Gastrocnemius medialis (tissue), 4 donors: ENCODE measurements at regions not wholly inside any gene's neighbourhood (a gene's known extent, or its start where the extent isn't known, plus 50 kb on each side); places are given as distances from the start of the nearest gene placed in this dataset.

ENCODE experiments used
- ATAC-seq, 2 donors: fragments of 150-250 bp; one replicate each; pipeline ENCODE4 v1.9.1; 2016
- DNase-seq, 2 donors: peaks; one replicate each; pipeline ENCODE4 v3.0.0-alpha.2; 2019
- H3K27ac ChIP-seq, 4 donors: fragments of 200-600 bp; sonication (generic); 1 replicate in 1 of 4; 2 replicates in 3 of 4; pipeline ENCODE4 v1.5.1; 2016 to 2018; ENCODE audit warnings: mild to moderate bottlenecking in 2 of 4, moderate library complexity in 1 of 4
- H3K27me3 ChIP-seq, 3 donors: fragments of 200-600 bp; sonication (generic) in 2 of 3; 1 replicate in 1 of 3; 2 replicates in 2 of 3; pipeline versions ENCODE4 v1.5.1 to v1.6.0; 2016 to 2019; ENCODE audit warnings: mild to moderate bottlenecking in 1 of 3, moderate library complexity in 1 of 3
- H3K36me3 ChIP-seq, 2 donors: fragments of 200-600 bp; sonication (generic) in 1 of 2; one replicate each; pipeline ENCODE4 v1.5.1; 2017 to 2018
- H3K4me1 ChIP-seq, 2 donors: fragments of 200-600 bp; sonication (generic) in 1 of 2; one replicate each; pipeline ENCODE4 v1.5.1; 2016 to 2017; ENCODE audit warnings: mild to moderate bottlenecking in 2 of 2
- H3K4me3 ChIP-seq, 4 donors: fragments of 200-600 bp; sonication (generic) in 3 of 4; 1 replicate in 1 of 4; 2 replicates in 3 of 4; pipeline ENCODE4 v1.5.1; 2016 to 2019; ENCODE audit warnings: mild to moderate bottlenecking in 2 of 4
- H3K9me3 ChIP-seq, 3 donors: fragments of 200-600 bp; sonication (generic) in 2 of 3; 1 replicate in 1 of 3; 2 replicates in 2 of 3; pipeline ENCODE4 v1.5.1; 2016 to 2019
- POLR2A ChIP-seq, 2 donors: fragments of 450-650 bp; IDR thresholded peaks; one replicate each; pipeline ENCODE4 v1.6.1; 2017; ENCODE audit warnings: antibody characterized with exemption in 2 of 2, mild to moderate bottlenecking in 2 of 2, moderate library complexity in 2 of 2
- in situ Hi-C, 4 donors: fragments of 200-750 bp; cut with MboI; loops; one replicate each; pipeline versions ENCODE4 v1.15.0 to v1.8.0; 2017; ENCODE audit warnings: low sequenced_read_pairs in 4 of 4
- intact Hi-C: fragments of 100-400 bp; cut with DNase I; formaldehyde crosslinking; loops from one replicate; pipeline ENCODE4 v1.15.1; 2023; ENCODE audit warnings: low total_unique reads
- TF ChIP-seq, protein P1 (sequence below), 5 experiments: fragments of 450-650 bp in 3 of 5; fragments of 200-600 bp in 2 of 5; sonication (generic) in 2 of 5; IDR thresholded peaks in 4 of 5; conservative IDR thresholded peaks in 1 of 5; 1 replicate in 4 of 5; 2 replicates in 1 of 5; pipeline ENCODE4 v1.5.1; 2016 to 2019; ENCODE audit warnings: antibody characterized with exemption in 5 of 5, mild to moderate bottlenecking in 3 of 5, moderate library complexity in 3 of 5

DNA sequence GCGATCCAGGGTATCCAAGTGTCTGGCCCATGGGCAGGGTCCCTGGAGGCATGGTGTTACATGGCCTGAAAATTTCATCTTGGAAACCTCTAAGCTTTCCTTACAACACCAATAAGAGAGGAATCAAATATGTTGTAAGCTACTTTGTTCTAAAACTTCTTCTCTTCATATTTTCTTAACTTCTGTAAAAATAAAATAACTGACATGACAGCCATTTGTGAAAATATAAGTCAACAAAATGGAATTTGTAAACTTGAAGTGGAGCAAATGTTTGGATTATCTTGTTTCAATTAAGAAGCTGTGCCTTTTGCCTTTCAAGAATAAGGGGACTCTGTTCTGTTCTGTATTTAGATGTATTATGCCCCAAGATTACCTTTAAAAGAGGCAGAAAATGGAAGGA is 319.7 kb downstream of the LPIN1 start:
- DNase-seq (no peak), ATAC-seq (no peak)
- no peak overlapping the region for H3K4me3 ChIP-seq
- no peaks in the 10 kb centered on the region for H3K27me3 ChIP-seq
- no peaks in the 10 kb centered on the region for H3K4me1 ChIP-seq
- no peaks in the 10 kb centered on the region for H3K9me3 ChIP-seq
- intact Hi-C loops = no loop called here
- no peaks in the 10 kb centered on the region for H3K36me3 ChIP-seq
- TF ChIP-seq, protein P1, sequence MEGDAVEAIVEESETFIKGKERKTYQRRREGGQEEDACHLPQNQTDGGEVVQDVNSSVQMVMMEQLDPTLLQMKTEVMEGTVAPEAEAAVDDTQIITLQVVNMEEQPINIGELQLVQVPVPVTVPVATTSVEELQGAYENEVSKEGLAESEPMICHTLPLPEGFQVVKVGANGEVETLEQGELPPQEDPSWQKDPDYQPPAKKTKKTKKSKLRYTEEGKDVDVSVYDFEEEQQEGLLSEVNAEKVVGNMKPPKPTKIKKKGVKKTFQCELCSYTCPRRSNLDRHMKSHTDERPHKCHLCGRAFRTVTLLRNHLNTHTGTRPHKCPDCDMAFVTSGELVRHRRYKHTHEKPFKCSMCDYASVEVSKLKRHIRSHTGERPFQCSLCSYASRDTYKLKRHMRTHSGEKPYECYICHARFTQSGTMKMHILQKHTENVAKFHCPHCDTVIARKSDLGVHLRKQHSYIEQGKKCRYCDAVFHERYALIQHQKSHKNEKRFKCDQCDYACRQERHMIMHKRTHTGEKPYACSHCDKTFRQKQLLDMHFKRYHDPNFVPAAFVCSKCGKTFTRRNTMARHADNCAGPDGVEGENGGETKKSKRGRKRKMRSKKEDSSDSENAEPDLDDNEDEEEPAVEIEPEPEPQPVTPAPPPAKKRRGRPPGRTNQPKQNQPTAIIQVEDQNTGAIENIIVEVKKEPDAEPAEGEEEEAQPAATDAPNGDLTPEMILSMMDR (IDR thresholded peaks at IDR 0.05 in 4 of 5, conservative IDR thresholded peaks at IDR 0.05 in 1 of 5) = no peak
- TF ChIP-seq POLR2A (IDR thresholded peaks at IDR 0.05) = no peak
- in situ Hi-C loops = no loop called here
- H3K27ac ChIP-seq = no peak overlapping the region

DNA sequence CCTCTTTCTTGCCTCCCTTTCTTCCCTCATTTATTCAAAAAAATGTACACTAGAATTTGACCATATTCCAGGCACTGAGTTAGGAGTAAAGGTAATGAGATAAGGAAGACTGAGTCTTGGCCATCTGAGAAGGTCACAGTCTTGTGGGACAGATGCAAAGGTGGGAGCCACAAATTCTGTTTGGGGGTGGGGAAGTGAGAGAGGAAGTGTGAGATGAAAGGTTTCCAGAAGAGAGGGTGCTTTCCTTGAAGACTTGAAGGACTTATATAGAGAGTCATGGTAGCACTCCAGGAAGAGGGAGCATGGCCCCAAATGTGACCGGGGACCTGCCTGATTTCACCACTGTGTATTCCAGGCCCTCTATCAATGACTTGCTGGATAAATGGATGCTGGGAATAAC is 320.6 kb downstream of the LPIN1 start:
- DNase-seq (no peak), ATAC-seq (no peak)
- intact Hi-C loops = no loop called here
- in situ Hi-C loops = no loop called here
- no peaks in the 10 kb centered on the region for H3K9me3 ChIP-seq
- no peaks in the 10 kb centered on the region for H3K36me3 ChIP-seq
- H3K27me3 ChIP-seq = no peaks in the 10 kb centered on the region
- H3K4me3 ChIP-seq = no peak overlapping the region
- no peaks in the 10 kb centered on the region for H3K4me1 ChIP-seq
- H3K27ac ChIP-seq = no peak overlapping the region
- TF ChIP-seq, protein P1 (IDR thresholded peaks at IDR 0.05 in 4 of 5, conservative IDR thresholded peaks at IDR 0.05 in 1 of 5) = no peak
- TF ChIP-seq POLR2A (IDR thresholded peaks at IDR 0.05) = no peak

DNA sequence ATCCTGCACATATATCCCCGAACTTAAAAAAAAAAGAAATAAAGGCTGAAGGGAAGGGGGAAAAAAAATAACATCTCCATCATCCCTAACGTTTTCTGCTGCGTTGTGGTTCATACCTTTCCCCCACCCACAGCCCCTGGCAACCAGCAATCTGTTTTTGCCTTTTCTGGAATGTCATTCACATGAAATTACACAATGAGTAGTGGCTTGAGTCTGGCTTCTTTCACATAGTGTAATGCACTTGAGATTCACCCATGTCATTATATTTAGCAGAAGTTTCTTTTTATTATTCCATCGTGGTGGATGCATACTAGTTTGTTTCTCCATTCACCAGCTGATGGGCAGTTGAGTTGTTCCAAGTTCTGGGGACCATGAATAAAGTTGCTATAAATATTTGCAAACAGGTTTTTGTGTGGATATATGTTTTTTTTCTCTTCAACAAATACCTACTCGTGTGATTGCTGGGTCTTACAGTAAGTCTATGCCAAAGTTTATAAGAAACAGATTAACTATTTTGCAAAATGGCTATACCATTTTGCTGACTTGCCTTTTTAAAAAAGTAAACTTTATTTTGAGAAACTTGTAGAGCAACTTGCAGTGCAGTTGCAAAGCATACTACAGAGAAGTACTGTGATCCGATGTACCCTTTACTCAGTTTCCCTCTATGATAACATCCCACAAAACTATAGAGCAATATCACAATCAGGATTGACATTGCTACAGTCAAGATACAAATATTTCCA is 322.5 kb downstream of the LPIN1 start:
- Histone ChIP-seq H3K4me3 (no peak overlapping the region), H3K27ac (no peak overlapping the region), H3K4me1 (no peaks in the 10 kb centered on the region), H3K9me3 (no peaks in the 10 kb centered on the region), H3K27me3 (no peaks in the 10 kb centered on the region), H3K36me3 (no peaks in the 10 kb centered on the region)
- intact Hi-C loops = no loop called here
- in situ Hi-C loops = no loop called here
- ATAC-seq = no peak
- DNase-seq = no peak
- TF ChIP-seq, protein P1 (IDR thresholded peaks at IDR 0.05 in 4 of 5, conservative IDR thresholded peaks at IDR 0.05 in 1 of 5) = no peak
- TF ChIP-seq POLR2A (IDR thresholded peaks at IDR 0.05) = no peak

DNA sequence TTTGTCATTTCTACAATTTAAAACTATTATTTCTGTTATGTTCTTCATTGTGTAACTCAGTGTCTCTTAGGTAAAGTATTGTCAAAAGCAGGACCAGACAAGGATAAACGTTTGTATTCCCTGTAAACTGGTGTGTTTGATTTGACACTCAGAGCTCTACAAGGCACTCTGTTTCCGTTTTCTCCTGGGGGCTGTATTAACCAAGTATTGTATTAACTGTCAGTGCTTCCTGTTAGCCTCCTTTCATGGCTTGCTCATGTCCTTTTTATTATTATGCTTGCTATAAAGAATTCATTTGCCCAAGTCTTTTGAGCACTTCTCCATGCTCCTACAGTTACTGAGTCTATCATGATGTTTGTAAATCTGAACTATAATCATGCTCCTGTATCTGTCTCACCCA is 323.7 kb downstream of the LPIN1 start:
- no peak for DNase-seq
- intact Hi-C loops (no loop called here), in situ Hi-C loops (no loop called here)
- TF ChIP-seq POLR2A (IDR thresholded peaks at IDR 0.05) = no peak
- TF ChIP-seq, protein P1 (IDR thresholded peaks at IDR 0.05 in 4 of 5, conservative IDR thresholded peaks at IDR 0.05 in 1 of 5) = no peak
- H3K27me3 ChIP-seq = no peaks in the 10 kb centered on the region
- no peak overlapping the region for H3K27ac ChIP-seq
- no peaks in the 10 kb centered on the region for H3K4me1 ChIP-seq
- H3K9me3 ChIP-seq = no peaks in the 10 kb centered on the region
- no peak overlapping the region for H3K4me3 ChIP-seq
- no peak for ATAC-seq
- no peaks in the 10 kb centered on the region for H3K36me3 ChIP-seq

DNA sequence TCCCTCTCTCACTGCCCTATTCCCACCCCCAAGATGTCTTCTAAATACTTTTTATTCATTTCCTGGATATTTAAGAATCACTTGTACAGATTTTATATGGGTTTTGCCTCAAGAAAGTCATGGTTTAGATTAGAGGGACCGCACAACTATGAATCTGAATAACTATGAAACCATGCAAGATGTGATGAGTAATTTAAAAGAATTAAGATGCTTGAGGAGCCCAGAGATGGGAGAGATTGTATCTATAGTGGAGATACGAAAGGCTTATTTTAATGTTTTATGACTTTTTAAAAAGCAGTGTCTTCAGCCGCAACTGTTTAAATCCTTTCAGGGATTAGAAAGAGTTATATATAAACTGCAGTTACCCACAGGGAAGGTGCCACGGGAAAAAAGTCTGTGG is 324.1 kb downstream of the LPIN1 start:
- Histone ChIP-seq H3K4me1 (no peaks in the 10 kb centered on the region), H3K9me3 (no peaks in the 10 kb centered on the region), H3K36me3 (no peaks in the 10 kb centered on the region), H3K27ac (no peak overlapping the region), H3K27me3 (no peaks in the 10 kb centered on the region), H3K4me3 (no peak overlapping the region)
- TF ChIP-seq POLR2A (IDR thresholded peaks at IDR 0.05) = no peak
- TF ChIP-seq, protein P1 (IDR thresholded peaks at IDR 0.05 in 4 of 5, conservative IDR thresholded peaks at IDR 0.05 in 1 of 5) = no peak
- ATAC-seq (no peak), DNase-seq (no peak)
- in situ Hi-C loops = no loop called here
- intact Hi-C loops = no loop called here
